GM12892 (cell line): ENCODE measurements at regions not wholly inside any gene's neighbourhood (a gene's known extent, or its start where the extent isn't known, plus 50 kb on each side); places are given as distances from the start of the nearest gene placed in this dataset.
"Not testable (repeated sequence)": the region's sequence is repeated elsewhere in the genome, so short reads cannot be mapped to it uniquely, and the experiment has no call there.

Experiments used
- DNase-seq: peaks from one replicate; pipeline ENCODE4 v3.0.0; 2011; ENCODE audit not compliant: insufficient read length
- FAIRE-seq: peaks from 2 replicates; lab custom pipeline; 2011; peaks lifted over from hg19 to GRCh38; lab: Jason Lieb, UNC
- POLR2A ChIP-seq: IDR thresholded peaks from 2 replicates; pipeline ENCODE4 v1.6.1; 2011; ENCODE audit warnings: low read depth, low read length, control low read depth
- POLR2AphosphoS5 ChIP-seq: IDR thresholded peaks from 2 replicates; pipeline ENCODE4 v1.6.1; 2011; ENCODE audit warnings: low read depth, low read length, control low read depth
- TAF1 ChIP-seq: IDR thresholded peaks from 2 replicates; pipeline ENCODE4 v1.6.1; 2011; ENCODE audit warnings: low read depth, mild to moderate bottlenecking, control low read depth, low read length, borderline replicate concordance

DNA sequence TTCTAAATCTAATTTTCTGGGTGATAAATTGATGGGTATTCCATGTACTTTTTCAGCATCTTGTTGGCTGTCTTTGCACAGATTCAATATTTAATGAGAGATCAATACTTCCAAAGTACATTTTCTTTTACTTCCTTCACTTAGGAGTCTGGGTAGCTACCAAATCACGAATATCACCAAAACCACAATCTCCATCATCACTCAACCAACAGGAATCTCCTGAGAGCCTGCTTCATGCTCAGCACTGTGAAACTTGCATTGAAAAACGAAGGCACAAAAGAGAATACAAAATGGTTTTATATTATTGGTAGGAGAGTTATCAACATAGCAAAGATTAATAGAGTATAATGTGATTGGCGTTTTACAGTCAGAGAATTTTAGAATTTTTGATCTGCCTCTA lies 261.5 kb upstream of the DSEL start:
- DNase-seq (no peak), FAIRE-seq (no peak)
- TF ChIP-seq POLR2A (no peak), TAF1 (no peak), POLR2AphosphoS5 (no peak)

DNA sequence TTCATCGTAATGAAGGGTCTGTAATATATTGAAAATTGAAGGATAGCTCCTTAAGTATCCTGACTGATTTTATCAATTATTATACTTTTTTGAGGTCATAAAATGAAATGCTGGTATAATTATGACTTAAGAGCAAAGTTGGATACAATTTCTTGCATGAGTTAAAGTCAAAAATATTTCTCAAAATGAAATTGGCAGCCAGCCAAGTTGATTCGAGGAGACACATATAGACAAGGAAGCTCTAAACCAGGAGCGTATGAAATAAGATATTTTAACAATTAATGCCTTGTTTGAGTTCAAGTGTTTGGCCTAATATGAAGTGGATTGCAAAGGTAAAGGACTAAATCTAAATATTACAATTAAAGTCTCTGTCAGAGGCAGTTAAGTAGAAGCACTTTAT lies 260.4 kb upstream of the DSEL start:
- DNase-seq (no peak), FAIRE-seq (no peak)
- TF ChIP-seq TAF1 = no peak
- TF ChIP-seq POLR2A = no peak
- no peak for TF ChIP-seq POLR2AphosphoS5

DNA sequence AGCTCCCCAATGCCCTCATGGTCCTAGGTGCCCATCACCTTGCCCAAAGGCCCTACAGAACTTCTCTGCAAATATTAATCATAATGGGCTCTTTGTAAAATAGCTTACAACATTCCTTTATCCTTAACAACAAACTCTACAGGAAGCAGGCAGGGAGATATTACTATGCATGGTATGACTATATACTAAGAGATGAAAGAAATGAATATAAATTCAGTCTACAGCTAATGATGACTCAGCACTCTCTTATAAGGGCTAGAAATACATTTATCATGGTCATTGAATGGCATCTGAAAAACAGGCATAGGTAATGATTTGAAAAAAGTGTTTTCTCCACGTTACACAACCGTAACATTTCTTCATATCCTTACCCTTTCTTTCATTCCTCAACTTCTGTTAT lies 254.8 kb upstream of the DSEL start:
- FAIRE-seq (no peak), DNase-seq (no peak)
- no peak for TF ChIP-seq POLR2A
- no peak for TF ChIP-seq TAF1
- TF ChIP-seq POLR2AphosphoS5 = no peak

DNA sequence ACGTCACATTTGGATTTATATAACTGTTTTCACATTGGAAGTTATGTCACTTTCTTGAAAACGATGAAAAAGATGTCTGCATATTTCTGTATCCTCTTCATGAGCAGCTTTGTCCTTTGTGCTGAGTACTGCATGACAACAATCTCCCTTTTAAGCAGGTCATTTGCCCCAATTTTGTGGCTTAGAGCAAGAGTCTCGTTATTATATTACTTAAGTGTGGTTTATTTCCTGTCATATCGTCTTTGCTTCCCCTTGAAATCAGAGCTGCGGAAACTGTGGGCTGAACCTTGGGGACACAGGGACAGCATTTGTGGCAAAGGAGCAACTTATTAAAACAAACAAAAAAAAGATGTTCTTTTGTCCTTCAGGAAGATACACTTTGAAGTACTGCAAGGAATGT lies 254.0 kb upstream of the DSEL start:
- no peak for TF ChIP-seq TAF1
- no peak for FAIRE-seq
- DNase-seq = no peak

DNA sequence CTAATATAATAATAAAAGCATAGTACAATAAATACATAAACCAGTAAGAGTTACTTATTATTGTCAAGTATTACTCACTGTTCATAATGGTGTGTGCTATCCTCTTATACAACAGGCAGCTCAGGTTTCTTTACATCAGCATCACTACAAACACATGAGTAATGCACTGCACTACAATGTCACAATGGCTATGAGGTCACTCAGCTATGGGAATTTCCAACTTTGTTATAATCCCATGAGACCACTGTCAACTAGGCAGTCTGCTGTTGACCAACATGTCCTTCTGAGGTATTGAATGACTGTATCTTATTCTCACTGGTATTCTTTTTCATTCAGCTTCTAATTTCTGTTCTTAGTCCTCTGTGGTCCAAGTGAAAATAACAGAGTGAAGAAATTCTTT lies 250.4 kb upstream of the DSEL start:
- FAIRE-seq = no peak
- no peak for TF ChIP-seq TAF1
- no peak for TF ChIP-seq POLR2A
- no peak for TF ChIP-seq POLR2AphosphoS5
- DNase-seq = no peak

DNA sequence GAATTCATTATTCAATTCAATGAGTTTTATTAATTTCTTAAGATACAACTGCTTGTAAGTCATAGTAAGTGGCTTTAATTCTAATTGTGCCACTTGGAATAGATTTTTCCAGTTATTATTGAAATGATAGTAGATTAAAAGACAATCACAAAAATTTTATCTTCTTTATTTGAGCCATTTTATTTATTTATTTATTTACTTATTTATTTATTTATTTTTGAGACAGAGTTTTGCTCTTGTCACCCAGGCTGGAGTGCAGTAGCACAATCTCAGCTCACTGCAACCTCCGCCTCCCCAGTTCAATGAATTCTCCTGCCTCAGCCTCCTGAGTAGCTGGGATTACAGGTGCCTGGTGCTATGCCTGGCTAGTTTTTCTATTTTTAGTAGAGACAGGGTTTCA lies 235.7 kb upstream of the DSEL start:
- DNase-seq, FAIRE-seq: not testable (repeated sequence)

DNA sequence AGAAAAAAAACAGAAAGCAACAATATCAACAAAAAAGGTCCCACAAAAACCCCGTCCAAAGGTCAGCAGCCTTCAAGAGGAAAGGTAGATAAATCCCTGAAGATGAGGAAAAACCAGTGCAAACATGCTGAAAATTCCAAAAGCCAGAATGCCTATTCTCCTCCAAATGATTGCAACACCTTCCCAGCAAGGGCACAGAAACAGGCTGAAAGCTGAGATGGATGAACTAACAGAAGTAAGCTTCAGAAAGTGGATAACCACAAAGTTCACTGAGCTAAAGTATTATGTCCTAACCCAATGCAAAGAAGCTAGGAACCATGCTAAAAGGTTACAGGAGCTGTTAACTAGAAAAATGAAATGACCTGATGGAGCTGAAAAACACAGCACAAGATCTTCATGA lies 226.4 kb upstream of the DSEL start:
- DNase-seq = no peak
- TF ChIP-seq TAF1 = no peak
- no peak for TF ChIP-seq POLR2AphosphoS5
- TF ChIP-seq POLR2A = no peak
- no peak for FAIRE-seq

DNA sequence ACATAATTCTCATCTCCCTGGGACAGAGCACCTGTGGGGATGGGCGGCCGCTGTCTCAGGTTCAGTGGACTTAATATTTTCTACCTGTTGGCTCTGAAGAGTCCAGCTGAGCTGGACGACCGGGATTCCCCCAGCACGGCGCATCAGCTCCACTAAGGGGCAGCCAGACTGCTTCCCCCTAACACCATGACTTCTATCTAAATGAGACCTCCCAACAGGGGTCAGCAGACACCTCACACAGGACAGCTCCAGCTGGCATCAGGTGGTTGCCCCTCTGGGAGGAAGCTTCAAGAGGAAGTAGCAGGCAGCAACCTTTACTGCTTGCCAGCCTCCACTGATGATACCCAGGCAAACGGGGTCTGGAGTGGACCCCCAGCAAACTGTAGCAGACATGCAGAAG lies 226.0 kb upstream of the DSEL start:
- FAIRE-seq = no peak

DNA sequence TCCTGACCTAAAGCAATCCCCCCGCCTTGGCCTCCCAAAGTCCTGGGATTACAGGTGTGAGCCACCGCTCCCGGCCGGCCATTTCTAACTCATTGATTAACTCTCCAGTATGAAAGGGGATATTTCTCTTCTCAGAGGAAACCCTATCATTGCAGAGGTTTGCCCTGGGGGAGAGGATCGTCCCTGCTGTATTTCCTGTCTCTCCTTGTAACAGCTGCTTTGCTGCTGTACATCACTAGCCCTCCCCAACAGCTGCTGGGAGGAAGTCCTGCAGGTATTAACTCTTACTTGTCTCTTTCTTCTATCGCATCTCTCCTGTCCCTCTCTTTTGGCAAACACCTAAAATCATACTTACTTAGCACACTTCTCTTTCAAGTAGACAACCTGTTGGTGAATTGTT lies 219.0 kb upstream of the DSEL start:
- TF ChIP-seq POLR2A = no peak
- no peak for TF ChIP-seq TAF1
- FAIRE-seq (no peak), DNase-seq (no peak)

More for the DNA sequence above, 226.0 kb upstream of the DSEL start:
- DNase-seq = no peak
- TF ChIP-seq POLR2A = no peak
- TF ChIP-seq TAF1 = no peak
- no peak for TF ChIP-seq POLR2AphosphoS5

DNA sequence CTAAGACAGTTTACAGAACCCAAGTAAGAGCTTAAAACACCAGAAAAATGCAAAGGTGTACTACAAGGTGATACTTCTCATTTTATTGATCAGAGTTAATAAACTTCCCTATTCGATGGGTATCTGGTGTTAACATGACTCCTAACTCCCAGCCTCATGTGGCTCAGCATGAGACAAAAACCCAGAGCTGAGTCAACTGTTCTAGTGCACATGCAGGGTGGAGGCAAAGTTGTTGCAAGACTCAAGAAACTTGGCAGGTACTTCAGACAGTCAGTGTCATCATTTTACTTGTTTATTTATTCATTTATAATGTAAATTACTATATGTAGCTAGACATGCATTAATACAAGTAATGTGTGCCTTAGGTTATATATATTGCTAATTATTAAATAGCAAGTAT lies 216.6 kb upstream of the DSEL start:
- no peak for TF ChIP-seq POLR2A
- no peak for TF ChIP-seq TAF1
- no peak for TF ChIP-seq POLR2AphosphoS5
- FAIRE-seq (no peak), DNase-seq (no peak)

DNA sequence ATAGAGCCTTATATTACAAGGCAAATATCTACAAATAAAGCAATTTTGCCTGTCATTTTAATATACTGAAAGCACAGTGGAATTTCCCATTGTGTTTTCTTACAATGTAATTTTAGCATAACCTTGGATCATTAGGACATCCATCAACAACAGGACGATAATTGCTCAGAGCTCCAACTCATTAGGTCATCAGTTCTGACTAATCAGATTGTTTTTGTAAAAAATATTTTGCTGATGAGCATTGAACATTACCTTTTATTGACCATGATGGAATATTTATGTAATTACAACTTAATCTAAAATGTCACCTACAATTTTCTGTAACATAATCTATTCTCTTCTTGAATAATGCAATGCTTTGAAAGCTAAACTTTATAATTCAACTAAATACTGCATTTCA lies 215.3 kb upstream of the DSEL start:
- DNase-seq (no peak), FAIRE-seq (no peak)
- TF ChIP-seq POLR2AphosphoS5 = no peak
- no peak for TF ChIP-seq TAF1
- TF ChIP-seq POLR2A = no peak

DNA sequence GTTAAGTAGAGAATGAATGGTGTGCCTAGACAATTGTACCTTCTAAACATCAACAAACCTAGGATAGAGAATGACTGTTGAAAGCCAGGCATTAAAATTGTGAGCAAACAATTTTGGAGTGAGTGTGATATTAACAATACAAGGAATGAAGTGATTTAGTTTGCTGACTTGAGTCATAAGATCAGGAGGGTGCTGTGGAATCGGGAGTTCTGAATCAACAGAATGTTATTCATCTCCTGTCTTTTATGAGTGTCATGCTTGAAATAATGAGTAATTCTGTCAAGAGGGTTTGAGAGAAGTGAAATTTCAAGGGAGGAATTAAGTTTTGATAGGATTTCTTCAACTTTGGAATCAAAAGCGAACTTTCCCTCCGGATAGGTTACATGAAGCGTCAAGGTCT lies 214.4 kb upstream of the DSEL start:
- FAIRE-seq (no peak), DNase-seq (no peak)
- TF ChIP-seq POLR2A (no peak), POLR2AphosphoS5 (no peak), TAF1 (no peak)

DNA sequence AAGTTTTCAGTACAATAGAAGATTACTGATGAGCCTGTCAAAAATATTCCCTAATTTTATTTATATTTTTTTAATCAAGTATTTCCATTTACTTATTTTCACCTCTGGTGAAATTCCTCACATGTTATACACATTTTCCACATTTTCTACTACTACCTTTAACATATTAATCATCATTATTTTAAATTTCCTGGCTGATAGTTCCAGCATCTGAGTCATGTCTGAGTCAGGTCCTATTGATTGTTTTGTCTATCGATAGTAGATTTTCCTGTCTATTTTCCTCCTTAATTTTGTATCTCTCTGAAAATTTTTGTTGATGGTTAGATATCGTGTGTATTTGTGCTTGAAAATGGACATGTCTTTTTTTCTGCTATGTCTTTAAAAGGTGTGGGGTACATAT lies 211.8 kb upstream of the DSEL start:
- TF ChIP-seq POLR2A = no peak
- no peak for TF ChIP-seq POLR2AphosphoS5
- TF ChIP-seq TAF1 = no peak
- DNase-seq (no peak), FAIRE-seq (no peak)

DNA sequence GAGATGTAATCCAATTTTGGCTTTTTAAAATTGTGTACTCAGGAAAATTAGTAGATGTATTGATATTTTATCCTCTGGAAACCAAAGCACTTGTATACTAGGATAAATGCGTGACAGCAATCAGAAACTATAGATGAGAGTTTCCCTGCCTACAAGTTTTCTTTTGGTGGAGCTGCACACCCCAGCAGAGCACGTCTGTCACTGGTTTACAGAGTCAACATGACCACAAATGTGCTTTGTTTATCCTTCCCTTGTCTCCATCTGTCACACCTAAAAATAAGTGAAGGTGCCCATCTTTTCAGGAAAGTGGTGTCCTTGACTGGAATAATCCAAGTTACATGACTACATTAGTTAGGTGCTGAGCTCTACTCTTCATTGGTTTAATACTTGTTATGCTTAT lies 210.4 kb upstream of the DSEL start:
- no peak for DNase-seq
- no peak for TF ChIP-seq POLR2A
- TF ChIP-seq TAF1 = no peak
- TF ChIP-seq POLR2AphosphoS5 = no peak
- no peak for FAIRE-seq

DNA sequence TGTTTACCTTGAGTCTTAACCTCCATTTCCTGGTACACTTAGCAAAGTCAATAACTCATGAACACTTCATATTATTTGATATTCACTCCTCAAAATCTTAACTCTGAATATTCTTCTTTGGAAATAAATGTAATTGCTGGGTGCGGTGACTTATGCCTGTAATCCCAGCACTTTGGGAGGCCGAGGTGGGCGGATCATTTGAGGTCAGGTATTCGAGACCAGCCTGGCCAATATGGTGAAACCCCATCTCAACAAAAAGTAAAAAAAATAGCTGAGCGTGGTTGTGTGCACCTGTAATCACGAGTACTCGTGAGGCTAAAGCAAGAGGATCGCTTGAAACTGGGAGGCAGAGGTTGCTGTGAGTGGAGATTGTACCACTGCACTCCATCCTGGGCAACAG lies 201.3 kb upstream of the DSEL start:
- no peak for FAIRE-seq
- DNase-seq = no peak
- TF ChIP-seq POLR2AphosphoS5 (no peak), TAF1 (no peak), POLR2A (no peak)
